ENCODE measurements at regions not wholly inside any gene's neighbourhood (a gene's known extent, or its start where the extent isn't known, plus 50 kb on each side); places are given as distances from the start of the nearest gene placed in this dataset.

DNA sequence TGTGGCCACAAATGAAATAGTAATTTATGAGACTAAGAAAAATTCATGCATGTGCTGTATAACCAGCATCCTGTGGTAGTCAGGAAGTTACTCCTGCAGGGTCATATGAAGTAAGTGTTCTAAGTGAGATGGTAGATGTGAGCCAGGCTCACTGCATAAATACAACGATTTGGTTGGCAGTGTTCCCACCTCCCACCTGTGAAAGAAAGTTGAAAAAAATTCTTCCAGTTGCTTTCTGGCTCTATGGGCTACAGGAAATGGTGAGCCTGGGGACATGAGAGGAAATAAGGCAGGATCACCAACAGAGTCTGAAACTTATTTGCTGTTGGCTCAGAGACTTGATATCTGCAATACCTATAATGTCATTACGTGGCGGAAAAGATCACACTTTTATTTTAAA is 301.7 kb upstream of the SPRY2 start:
- Histone ChIP-seq H3K9me3 (ENCODE audit: low read length) (no peaks in the 10 kb centered on the region), H2AFZ (ENCODE audit: low read length) (no peak overlapping the region), H4K20me1 (ENCODE audit: insufficient read depth, low read length) (no peaks in the 10 kb centered on the region), H3K36me3 (ENCODE audit: insufficient read depth, low read length) (no peaks in the 10 kb centered on the region), H3K4me1 (ENCODE audit: insufficient read depth, low read length, poor library complexity, severe bottlenecking) (no peaks in the 10 kb centered on the region), H3K27ac (ENCODE audit: low read depth, low read length, poor library complexity, severe bottlenecking) (no peak overlapping the region), H3K4me2 (ENCODE audit: low read length) (no peak overlapping the region), H3K4me3 (ENCODE audit: low read depth, low read length, poor library complexity, severe bottlenecking) (no peak overlapping the region), H3K9me2 (ENCODE audit: insufficient read depth, low read length) (no peaks in the 10 kb centered on the region), H3K79me2 (ENCODE audit: insufficient read depth, low read depth, low read length) (no peaks in the 10 kb centered on the region)
- DNase-seq (ENCODE audit: low spot score), result no peak
- intact Hi-C loops (cut with micrococcal nuclease; ENCODE audit: unreplicated experiment), result no loop called here
- CTCF ChIA-PET (ENCODE audit: unreplicated experiment), result no interaction called here
- POLR2A ChIA-PET, result no interaction called here
- no TSS peak for BruUV-seq (replicated peaks)
- no peak for TF ChIP-seq EZH2phosphoT487 (IDR thresholded peaks at IDR 0.05; ENCODE audit: borderline replicate concordance, low read depth, low read length)
- TF ChIP-seq, protein P1, sequence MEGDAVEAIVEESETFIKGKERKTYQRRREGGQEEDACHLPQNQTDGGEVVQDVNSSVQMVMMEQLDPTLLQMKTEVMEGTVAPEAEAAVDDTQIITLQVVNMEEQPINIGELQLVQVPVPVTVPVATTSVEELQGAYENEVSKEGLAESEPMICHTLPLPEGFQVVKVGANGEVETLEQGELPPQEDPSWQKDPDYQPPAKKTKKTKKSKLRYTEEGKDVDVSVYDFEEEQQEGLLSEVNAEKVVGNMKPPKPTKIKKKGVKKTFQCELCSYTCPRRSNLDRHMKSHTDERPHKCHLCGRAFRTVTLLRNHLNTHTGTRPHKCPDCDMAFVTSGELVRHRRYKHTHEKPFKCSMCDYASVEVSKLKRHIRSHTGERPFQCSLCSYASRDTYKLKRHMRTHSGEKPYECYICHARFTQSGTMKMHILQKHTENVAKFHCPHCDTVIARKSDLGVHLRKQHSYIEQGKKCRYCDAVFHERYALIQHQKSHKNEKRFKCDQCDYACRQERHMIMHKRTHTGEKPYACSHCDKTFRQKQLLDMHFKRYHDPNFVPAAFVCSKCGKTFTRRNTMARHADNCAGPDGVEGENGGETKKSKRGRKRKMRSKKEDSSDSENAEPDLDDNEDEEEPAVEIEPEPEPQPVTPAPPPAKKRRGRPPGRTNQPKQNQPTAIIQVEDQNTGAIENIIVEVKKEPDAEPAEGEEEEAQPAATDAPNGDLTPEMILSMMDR (conservative IDR thresholded peaks at IDR 0.05; ENCODE audit: low read length), result no peak

DNA sequence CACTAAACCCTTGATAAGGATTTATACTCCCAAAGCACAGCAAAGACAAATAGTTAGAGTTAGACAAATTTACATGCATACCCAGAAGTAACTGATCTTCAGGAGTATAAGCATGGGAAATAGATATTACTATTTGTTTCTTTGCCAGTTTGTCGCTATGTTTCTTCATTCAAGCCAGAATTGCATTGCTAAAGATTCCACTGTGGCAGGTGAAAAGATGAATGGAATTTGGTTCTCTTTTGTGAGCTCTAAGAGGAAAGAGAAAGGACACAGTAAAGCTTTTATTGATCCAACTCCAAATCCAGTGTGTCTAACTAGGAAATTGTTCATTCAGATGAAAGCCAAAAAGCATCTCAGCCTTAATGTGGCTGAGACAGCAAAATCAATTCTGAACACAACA is 292.3 kb upstream of the SPRY2 start:
- Histone ChIP-seq H2AFZ (ENCODE audit: low read length) (no peak overlapping the region), H3K9me3 (ENCODE audit: low read length) (no peaks in the 10 kb centered on the region), H3K79me2 (ENCODE audit: insufficient read depth, low read depth, low read length) (no peaks in the 10 kb centered on the region), H3K36me3 (ENCODE audit: insufficient read depth, low read length) (no peaks in the 10 kb centered on the region), H3K4me1 (ENCODE audit: insufficient read depth, low read length, poor library complexity, severe bottlenecking) (no peaks in the 10 kb centered on the region), H3K4me3 (ENCODE audit: low read depth, low read length, poor library complexity, severe bottlenecking) (no peak overlapping the region), H4K20me1 (ENCODE audit: insufficient read depth, low read length) (no peaks in the 10 kb centered on the region), H3K27ac (ENCODE audit: low read depth, low read length, poor library complexity, severe bottlenecking) (no peak overlapping the region), H3K4me2 (ENCODE audit: low read length) (no peak overlapping the region), H3K9me2 (ENCODE audit: insufficient read depth, low read length) (no peaks in the 10 kb centered on the region)
- no peak for DNase-seq (ENCODE audit: low spot score)
- intact Hi-C loops (cut with micrococcal nuclease; ENCODE audit: unreplicated experiment), result no loop called here
- POLR2A ChIA-PET, result interaction anchor here (0.6 kb wide), 1 partner anchor 1003 kb away, joined by 3 read pairs; no protein-coding TSS in a partner anchor
- CTCF ChIA-PET (ENCODE audit: unreplicated experiment), result no interaction called here
- BruUV-seq (replicated peaks), result no TSS peak
- no peak for TF ChIP-seq EZH2phosphoT487 (IDR thresholded peaks at IDR 0.05; ENCODE audit: borderline replicate concordance, low read depth, low read length)
- TF ChIP-seq, protein P1 (conservative IDR thresholded peaks at IDR 0.05; ENCODE audit: low read length), result no peak

DNA sequence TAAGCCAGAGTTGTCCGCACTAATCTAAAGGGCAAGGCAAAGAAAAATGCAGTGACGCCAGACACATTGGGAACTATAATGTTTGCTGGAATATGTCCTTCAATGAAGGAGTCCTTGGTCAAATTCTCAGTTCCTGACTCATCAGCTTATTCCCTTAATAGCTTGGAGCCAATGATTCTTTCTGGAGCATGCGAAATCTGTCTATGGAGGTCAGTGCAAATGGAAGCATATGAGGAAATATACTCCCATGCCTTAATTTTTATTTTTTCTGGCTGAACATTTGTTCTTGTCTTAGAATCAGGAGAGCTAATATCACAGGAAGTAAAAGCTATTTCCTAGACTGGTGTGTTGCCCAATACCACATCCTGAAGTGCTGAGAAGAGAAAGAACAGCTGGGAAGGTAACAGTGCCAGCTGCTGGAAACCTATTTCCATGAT is 289.8 kb upstream of the SPRY2 start:
- Histone ChIP-seq H3K4me1 (ENCODE audit: insufficient read depth, low read length, poor library complexity, severe bottlenecking) (no peaks in the 10 kb centered on the region), H3K79me2 (ENCODE audit: insufficient read depth, low read depth, low read length) (no peaks in the 10 kb centered on the region), H3K27ac (ENCODE audit: low read depth, low read length, poor library complexity, severe bottlenecking) (no peak overlapping the region), H4K20me1 (ENCODE audit: insufficient read depth, low read length) (no peaks in the 10 kb centered on the region), H3K4me3 (ENCODE audit: low read depth, low read length, poor library complexity, severe bottlenecking) (no peak overlapping the region), H3K4me2 (ENCODE audit: low read length) (no peak overlapping the region), H3K9me3 (ENCODE audit: low read length) (no peaks in the 10 kb centered on the region), H3K9me2 (ENCODE audit: insufficient read depth, low read length) (no peaks in the 10 kb centered on the region), H3K36me3 (ENCODE audit: insufficient read depth, low read length) (no peaks in the 10 kb centered on the region), H2AFZ (ENCODE audit: low read length) (no peak overlapping the region)
- ChIA-PET CTCF (ENCODE audit: unreplicated experiment) (no interaction called here), POLR2A (no interaction called here)
- no TSS peak for BruUV-seq (replicated peaks)
- intact Hi-C loops (cut with micrococcal nuclease; ENCODE audit: unreplicated experiment), result no loop called here
- TF ChIP-seq, protein P1 (conservative IDR thresholded peaks at IDR 0.05; ENCODE audit: low read length), result no peak
- no peak for TF ChIP-seq EZH2phosphoT487 (IDR thresholded peaks at IDR 0.05; ENCODE audit: borderline replicate concordance, low read depth, low read length)
- DNase-seq (ENCODE audit: low spot score), result no peak
